ENCODE measurements at regions not wholly inside any gene's neighbourhood (a gene's known extent, or its start where the extent isn't known, plus 50 kb on each side); places are given as distances from the start of the nearest gene placed in this dataset.

DNA sequence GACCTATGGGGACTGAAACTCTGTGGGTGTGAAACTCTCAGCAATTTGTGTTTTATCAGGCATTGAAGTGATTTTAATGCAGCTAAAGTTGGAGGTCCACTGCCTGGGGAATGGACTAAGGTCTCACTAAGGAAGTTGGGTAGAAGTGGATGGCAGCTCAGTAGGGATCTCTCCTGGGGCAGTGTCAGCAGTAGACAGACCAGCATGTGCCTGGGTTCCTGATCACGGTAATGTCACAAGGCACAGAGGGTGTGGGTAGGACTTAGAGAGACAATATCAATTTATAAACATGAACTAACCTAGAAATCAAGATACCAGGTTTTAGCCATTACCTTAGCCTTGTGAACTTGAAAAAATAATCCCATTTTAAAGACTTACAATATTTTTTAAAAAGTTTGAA, 380.3 kb upstream of the LCORL start:
- DNase-seq, result no peak

DNA sequence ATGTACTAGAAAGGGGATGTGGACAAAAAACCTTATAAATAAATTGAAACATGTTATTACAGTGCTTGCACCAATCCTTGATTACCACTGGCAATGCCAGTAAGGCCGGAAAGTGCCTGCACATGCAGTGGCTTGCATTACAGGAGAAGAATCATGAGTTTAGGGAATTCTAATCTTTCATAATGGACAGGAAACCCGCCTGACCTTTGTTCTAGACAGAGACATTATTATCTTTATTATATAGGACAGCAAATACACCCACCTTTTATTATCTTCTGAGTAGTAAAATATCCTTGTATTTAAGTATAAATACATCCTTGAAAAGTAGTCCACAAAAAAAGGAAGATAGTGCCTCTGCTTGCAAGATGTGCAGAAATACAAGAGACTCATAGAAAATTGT, 379.9 kb upstream of the LCORL start:
- no peak for DNase-seq

DNA sequence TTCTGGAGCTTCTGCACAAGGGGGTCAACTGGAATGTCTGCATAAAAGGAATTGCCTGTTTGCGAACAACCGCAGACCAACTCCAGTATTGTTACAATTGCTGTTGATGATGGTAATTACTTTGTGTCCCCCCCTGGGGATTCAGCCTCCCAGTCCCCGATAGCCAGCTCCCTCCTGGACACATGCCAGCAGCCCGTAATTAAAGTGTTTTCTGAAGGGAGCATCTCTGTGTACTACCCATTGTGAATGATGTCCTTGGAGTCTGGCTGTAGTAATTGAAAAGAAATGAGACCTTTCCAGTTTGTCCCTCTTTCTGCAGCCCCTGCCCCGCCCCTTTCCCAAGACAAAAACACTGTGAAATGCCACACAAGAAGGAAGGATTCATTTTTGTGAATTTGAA, 377.1 kb upstream of the LCORL start:
- DNase-seq, result no peak

DNA sequence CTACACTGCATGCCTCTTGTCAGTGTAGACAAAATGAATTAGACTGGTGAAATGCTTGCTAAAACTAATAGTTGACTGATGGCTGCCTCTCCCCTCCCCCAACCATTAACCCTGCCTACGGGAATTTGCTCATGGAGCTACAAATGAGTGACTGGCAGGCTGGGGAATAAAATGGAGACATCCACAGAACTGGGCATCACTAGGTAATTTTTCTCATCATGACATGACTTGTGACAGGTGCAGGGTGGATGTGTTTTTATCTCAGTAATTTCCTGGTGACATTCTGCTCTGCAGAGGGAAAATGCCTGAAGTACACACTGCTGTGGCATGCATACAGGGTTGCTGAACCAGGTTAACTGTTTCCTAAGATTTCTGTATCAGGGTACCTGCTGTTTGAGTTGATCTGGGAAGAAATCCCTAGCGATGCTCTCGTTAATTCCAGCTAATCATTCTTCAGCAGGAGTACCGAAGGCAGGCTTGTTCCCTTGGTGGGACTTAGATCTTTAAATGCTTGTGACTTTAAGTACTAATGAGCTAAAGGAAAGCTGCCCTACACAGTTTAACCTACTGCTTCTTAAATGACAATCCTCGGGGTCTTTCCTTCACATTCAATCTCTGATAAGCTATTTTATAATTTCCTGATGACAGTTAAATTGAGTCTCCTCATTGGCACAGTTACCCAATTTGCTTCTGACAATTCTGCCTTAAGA, 376.3 kb upstream of the LCORL start:
- no peak for DNase-seq

DNA sequence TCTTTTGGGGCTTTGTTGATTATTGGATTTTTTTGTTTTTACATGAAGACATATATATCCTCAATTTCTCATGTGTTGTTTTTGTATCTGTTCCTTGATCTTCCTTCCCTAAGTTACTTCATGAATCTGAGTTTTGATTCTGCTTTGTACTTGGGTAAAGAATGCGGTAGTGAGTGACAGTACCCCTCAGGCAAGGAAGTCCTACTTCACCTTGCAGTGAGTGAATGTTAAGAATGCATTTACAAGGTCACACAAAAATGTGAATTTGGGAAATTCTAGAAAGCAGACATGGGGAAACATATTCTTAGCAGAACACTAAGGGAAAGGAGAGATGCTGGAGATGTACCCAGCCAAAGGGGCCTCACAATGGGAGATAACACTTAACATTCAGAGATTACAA, 373.1 kb upstream of the LCORL start:
- DNase-seq, result no peak

DNA sequence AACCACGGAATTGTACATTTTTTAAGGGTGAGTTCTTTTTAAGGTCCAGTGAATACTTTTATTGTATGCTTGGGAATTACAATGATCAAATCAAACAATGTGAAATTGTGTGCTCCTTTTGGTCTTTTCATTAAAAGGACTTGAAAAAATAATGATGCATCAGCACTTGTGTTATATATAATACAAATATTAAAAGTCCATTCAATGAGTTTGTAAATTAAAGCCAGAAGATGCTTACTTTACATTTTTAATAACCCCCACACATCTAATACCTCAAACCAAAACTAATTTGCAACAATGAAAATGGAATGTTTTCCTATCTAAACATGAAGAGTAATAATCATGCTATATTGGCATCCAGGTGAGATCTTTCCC, 369.8 kb upstream of the LCORL start:
- DNase-seq, result no peak

DNA sequence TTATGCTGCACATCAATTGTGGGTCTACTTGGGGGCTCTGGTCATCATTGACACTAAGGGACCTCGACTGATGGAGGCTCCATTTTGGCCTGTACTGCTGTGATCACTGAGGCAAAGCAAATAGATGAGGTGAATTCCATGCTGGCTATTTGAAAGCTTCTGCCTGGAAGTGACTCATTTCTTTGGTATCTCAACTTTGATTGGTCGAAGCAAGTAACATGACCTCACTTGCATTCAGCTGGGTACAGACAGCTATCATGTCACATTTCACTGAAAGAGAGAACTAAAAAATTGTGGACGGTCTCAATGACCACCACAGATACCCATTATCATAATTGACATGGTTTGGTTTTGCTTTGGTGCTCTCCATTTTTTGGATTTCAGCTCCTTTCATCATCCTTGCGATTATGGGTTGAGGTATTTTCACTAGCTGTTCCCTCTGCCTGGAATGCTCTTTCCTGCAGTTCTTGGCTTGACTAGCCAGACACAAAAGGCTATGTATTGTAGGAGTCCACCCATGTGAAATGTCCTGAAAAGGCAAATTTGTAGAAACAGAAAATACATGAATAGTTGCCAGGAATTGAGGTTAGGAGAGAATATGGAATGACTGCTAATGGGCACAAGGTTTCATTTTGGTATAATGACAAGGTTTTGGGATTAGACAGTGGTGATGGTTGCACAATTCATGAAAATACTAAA, 369.2 kb upstream of the LCORL start:
- DNase-seq, result no peak

DNA sequence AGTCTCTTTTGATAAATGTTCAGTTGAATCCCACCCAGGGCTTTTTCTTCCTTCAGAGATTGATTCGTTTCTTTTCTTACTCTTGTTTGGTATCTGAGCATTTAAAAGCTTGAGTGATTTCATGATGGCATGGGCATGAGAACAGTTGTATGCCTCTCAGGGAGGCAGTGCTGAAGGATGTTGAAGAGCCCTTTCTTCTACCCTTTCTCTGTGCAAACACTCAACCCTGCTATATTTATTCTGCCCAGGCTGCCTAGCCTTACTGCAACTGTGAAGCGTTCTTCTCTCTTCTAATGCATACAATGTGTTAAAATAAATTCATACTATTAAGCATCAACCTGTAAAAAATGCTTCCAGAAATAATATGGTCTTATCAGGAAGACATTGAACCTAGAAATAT, 367.6 kb upstream of the LCORL start:
- no peak for DNase-seq

DNA sequence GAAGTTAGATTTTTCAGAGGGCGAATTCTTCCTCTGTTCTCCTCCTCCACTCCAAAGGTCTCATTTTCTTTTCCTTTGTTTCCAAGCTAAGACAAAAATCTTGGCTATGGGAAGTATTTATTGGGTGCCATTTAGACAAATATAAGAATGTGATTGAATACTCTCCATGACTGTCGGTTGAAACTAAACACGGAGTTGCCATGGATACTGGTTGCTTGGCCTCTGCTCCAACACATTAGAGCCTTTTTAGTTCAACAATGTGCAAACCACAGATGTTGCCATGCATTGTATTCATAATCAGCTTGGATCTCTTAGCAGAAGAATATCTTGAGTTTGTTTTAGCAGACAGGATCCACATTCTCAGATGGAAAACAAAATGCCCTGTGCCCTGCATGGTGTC, 366.5 kb upstream of the LCORL start:
- no peak for DNase-seq

DNA sequence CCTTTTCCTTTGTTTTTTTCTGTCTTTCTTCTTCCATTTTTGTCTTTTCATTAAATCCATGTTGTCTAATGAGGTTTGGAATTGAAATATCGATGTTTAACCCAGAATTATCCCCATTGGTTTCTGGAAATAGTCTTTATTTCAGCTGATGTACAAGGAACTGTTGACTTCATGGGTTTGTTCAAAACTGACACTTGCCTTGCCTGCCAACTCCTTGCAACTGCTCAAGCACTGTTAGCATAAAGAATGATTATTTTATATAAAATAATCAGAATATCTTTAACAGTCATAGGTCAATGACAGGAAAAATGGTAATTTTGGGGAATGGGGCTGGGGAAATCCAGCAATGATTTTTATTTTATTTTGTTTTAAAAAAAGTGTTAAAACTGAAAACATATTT, 359.6 kb upstream of the LCORL start:
- DNase-seq, result no peak

DNA sequence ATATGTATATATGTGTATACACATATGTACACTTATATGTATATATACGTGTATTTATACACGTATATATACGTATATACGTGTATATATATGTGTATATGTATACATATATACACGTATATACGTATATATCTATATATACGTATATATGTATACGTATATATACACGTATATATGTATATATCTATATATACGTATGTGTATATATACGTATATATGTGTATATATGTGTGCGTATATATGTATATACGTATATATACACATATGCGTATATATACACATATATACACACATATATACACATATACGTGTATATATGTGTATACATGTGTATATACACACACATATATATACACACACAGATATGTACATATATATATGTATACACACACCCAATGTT, 348.0 kb upstream of the LCORL start:
- DNase-seq, result no peak

DNA sequence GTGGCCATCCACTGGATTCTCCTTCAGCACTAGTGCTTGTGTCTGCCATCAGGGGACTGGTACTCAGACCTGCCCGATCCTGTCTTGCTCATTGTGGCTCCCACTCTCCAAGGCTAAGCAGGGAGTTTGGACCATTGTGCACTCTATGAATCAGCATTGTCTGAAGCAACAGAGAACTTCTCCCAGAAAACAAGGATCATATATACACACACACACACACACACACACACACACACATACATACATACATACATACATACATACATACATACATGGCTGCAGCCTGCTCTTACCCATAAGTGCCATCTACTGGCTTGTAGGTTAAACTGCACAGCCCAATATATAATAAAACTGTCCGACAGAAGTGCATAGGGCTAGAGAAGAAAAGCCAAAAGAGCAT, 345.3 kb upstream of the LCORL start:
- DNase-seq, result no peak

DNA sequence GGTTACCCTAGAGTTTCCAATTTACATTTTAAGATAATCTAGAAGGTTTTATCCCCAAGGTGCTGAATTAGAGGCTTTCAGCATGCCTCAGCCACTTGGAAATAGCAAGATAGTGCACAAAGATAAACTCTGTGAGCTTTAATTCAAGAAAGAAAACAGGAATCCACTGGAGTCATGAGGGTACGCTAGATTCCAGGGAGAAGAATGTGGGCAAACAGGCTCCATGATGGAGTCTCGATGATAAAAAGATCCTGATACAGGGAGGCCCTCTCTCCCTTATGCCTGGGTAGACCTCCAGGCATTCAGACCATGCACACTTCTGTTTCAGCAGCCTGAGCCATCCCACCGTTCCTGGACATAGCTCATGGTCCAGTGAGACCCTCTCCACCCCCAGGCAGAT, 344.6 kb upstream of the LCORL start:
- DNase-seq, result no peak

DNA sequence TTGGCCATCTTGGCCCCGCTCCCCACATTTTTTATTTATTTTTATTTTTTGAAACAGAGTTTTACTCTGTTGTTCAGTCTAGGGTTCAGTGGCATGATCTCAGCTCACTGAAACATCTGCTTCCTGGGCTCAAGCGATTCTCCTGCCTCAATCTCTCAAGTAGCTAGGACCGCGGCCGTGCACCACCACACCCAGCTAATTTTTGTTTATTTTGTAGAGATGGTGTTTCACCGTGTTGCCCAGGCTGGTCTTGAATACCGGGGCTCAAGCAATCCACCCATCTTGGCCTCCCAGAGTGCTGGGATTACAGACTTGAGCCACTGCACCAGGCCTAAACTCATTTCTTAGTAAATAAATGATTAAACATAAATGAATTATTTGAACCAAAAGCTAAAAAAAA, 322.0 kb upstream of the LCORL start:
- no peak for DNase-seq

DNA sequence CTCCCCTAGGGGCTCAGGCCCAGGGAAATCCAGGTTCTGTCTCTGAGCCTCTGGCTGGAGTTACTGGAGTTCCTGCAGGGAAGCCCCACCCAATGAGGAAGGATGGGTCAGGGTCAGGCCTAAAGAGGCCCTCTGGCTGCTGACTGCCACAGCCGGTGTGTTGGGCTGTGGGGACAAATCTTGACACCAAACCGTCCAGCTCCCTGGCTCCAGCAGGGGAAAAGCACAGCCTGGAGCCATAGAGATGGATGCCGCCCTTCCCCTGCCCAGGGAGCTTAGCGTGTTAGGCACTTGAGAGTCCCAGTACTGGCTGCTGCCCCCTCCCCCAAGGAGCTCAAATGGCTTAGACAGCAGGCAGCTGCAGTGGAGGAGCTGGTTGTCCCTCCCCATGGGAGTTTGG, 321.3 kb upstream of the LCORL start:
- no peak for DNase-seq

DNA sequence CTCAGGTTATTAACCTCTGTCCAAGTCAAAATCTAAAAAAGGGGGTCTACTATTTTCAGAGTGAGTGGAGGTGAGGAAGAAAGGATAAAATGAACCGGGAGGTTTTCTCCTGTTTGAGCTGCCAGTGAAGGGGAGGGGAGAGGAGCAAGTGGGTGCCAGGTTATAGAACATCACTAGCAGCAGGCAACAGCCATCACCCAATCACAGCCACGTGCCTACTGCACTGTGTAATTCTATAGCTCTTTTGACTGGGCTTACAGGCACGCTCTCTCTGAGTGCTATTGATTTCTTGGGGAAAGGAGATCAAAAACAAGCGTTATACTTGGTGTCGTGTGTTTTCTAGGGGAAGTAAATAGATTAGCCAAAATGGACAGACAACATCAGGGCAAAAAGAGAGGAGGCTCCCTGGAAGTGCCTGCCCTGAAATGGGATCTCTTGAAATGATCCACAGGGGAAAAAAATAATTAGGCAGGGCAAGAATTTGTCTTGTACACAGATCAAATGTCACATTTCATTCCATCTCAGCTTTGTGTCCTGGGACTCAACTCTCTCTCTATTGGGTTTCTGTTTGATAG, 300.5 kb upstream of the LCORL start:
- no peak for DNase-seq

DNA sequence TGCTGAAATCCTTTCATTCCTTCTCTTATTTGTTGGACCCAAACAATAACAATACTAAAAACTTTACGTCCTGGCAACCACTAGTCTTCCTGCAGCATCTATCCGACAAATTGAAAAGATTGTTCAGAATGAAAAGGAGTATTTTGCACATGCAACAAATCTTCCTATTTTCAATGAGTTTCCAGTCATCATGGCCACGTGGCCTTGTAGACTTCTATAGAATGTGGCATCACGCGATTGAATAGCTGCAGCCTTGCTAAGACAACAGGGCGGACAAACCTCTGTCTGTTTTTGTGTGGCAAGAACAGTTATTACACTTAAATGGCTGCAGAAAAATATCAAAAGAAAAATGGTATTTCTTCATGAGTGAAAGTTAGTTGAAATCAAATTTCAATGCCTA, 297.9 kb upstream of the LCORL start:
- DNase-seq, result no peak

DNA sequence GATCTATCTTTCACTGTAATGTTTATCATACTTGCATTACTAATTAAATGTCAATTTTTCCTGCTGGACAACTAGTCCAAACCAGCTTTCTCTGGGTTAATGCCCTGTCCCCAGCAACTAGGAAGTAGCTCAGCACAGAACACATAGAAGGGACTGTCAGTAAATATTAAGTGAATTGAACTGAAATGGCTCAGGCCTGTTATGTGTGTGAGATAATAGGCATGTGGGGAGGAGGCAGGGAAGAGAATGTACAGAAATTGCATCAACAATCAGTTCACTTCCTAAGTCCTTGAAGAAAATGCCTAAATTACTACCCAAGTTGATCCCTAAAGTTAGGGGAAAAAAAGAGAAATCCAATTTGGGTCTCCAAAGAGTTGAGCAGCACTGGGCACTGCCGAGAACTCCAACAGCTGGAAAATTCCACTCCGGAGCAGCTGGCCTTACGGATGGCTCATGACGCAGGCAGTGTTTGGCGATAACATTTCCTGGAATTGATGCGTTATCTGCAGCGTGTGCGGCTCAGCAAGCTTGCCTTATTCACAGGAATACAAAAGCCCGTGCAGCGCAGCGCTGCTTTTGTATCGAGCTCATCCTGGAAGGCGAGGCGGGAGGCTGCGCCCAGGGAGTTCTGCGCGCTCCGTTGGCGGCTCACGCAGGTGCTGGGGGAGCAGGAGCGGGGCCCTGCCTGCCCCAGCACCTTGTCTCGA, 297.3 kb upstream of the LCORL start:
- DNase-seq, result no peak

DNA sequence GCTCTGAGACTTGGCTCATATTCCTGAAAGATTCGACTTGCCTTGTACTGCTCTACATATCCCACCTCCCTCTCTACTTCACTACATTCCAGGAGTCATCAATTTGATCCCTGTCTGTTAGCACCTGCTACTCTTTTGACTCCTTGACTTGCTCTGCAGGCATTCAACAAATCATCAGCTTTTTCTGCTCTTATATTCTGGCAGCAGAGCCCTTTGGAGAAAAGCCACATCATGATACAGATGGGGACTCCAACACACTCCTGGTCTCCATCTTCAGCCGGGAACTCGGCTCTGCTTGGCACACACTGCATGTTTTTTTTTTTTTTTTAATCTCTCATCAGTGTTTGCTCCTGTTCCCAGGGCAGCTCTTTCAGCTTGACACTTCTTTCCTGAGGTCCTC, 293.2 kb upstream of the LCORL start:
- DNase-seq, result no peak

DNA sequence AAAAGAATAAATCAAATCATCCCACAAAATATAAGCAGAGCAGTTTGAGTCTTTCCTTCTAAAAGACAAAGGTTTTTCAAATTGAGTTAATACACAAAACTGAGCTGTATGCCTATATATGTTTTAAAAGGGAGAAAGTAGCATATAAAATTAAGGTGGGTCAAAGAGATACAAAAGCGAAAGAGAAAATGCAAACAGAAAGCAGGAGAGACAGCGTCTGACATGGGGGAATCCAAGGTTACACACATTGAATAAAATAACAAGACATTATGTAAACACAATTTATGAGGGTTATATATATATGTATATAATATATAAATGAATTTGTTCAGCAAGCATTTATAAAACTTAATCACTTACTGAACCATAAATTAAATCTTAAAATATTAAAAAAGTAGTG, 276.1 kb upstream of the LCORL start:
- DNase-seq, result no peak

DNA sequence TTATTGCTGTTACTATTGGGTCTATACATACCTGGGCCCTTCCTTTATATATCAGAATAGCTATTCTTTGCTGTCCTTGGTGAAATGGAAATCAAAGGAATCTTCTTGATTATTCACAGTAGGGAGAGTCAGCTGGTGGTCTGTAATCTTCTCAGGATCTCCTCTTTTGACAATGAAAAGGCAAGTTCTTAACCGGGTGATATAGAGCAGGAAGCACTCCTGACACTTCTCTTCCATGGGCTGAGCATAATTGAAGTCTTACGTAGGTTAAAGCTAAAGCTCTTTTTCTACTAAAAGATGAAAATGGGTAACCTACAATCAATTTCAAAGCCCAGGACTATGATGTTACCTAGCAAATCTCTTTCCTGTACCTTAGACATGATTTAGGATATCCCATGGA, 274.9 kb upstream of the LCORL start:
- DNase-seq, result no peak

DNA sequence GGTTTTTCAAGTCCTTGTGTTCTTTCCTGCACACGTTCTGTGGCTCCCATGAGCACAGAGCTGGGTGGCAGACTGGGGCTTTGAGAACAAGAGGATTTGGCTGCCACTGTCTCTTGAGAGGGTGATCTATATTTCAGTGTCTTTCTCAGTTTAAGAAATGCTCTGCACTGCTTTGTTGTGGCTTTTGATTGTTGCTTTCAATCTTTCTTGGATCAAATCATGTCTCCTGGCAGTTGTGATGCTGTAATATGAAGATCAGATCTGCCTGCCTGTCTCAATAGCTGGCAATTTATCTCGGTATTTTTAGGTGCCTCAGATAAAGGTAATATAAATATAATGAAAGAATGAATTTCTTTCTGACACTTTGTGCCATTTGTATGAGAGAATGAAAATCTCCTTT, 273.3 kb upstream of the LCORL start:
- no peak for DNase-seq

DNA sequence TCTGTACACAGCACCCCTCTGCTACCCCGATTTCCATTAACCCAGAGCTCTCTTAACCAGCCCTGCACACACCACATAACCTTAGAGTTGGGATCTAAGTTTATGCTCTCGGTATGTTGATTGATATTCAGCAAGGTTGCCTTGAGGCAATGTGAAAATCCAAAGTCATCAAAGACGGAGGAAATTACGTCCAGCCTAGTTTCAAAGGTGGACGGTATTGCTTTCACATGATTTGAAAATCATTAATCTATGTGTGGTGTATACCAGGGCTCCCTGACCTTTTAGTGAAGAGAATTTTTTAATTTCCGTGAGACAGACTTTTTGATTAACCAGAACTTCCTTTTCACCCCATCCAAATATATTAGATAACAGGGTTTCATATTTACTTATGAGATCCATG, 272.5 kb upstream of the LCORL start:
- DNase-seq, result no peak

DNA sequence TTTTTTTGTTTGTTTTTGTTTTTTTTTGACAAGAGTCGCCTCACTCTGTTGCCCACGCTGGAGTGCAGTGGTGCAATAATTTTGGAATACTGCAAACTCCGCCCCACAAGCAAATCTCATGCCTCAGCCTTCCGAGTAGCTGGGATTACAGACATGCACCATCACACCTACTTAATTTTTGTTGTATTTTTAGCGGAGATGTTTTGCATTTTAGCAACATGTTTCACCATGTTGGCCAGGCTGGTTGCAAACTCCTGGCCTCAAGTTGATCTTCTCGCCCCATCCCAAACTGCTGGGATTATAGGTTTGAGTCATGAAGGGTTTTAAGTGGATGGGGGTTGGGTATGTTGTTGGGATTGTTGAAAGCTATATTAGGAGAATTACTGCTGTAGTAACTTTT, 270.9 kb upstream of the LCORL start:
- DNase-seq, result no peak

Data from T1000 (cell line).